ENCODE measurements at regions not wholly inside any gene's neighbourhood (a gene's known extent, or its start where the extent isn't known, plus 50 kb on each side); places are given as distances from the start of the nearest gene placed in this dataset.
A peak's percentile ranks its signal among the peaks of the same experiment; 100 is the strongest.

DNA sequence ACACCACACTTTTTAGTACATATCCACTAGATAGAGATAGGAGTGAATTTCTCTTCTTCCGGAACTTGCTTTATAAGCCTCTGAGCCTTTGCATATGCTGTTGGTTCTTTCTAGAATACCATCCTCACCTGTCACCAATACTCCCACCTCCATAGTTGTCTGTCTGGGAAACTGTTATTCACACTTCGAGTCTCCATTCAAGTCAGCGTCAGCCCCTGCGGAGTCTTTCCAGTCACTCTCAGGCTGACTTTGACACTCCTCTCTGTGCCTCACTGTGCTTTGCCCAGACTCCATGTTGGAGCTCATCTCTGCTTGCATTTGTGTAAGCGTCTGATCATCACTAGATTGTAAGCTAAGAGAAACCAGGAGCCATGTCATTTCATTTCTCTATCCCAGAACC is 66.5 kb upstream of the NRBF2 start:
- 96% methylated on average over 5 of the region's 5 CpGs for WGBS, 2 donors
- DNase-seq (ENCODE audit: low spot score in 2 of 2) = no peak
- TF ChIP-seq, protein P1, sequence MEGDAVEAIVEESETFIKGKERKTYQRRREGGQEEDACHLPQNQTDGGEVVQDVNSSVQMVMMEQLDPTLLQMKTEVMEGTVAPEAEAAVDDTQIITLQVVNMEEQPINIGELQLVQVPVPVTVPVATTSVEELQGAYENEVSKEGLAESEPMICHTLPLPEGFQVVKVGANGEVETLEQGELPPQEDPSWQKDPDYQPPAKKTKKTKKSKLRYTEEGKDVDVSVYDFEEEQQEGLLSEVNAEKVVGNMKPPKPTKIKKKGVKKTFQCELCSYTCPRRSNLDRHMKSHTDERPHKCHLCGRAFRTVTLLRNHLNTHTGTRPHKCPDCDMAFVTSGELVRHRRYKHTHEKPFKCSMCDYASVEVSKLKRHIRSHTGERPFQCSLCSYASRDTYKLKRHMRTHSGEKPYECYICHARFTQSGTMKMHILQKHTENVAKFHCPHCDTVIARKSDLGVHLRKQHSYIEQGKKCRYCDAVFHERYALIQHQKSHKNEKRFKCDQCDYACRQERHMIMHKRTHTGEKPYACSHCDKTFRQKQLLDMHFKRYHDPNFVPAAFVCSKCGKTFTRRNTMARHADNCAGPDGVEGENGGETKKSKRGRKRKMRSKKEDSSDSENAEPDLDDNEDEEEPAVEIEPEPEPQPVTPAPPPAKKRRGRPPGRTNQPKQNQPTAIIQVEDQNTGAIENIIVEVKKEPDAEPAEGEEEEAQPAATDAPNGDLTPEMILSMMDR (IDR thresholded peaks at IDR 0.05) = no peak
- no peak for TF ChIP-seq EP300 (IDR thresholded peaks at IDR 0.05)
- no peak for TF ChIP-seq POLR2A (IDR thresholded peaks at IDR 0.05)

DNA sequence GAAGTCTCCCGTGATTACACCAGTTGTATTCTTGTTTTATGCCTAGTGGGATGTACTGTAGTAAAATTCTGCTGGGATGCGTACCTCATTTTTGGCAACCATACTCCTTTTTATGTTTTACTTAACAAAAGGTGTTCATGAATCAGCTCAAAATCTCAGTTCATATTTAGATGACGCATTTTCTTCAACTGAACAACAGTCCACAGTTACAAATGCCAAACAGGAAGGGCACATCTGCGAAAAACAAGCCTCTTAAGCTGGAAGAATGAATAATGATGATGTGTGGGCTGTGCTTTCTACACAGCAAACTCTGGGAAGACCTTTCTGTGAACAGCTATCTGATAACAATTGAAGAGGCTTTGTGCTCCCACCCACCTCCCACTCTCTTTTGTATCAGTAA is 68.4 kb upstream of the NRBF2 start:
- Histone ChIP-seq H3K9me3 (no peaks in the 10 kb centered on the region), H3K27me3 (no peaks in the 10 kb centered on the region), H3K27ac (peak overlapping the region in 2 of 4 donors; percentile 36 to 70), H3K4me3 (peak overlapping the region in 1 of 4 donors; percentile 7), H3K4me1 (peaks cover 0 to 12% (median 2%) of the 10 kb centered on the region in 4 donors), H3K36me3 (no peaks in the 10 kb centered on the region)
- TF ChIP-seq, protein P1 (IDR thresholded peaks at IDR 0.05) = no peak
- TF ChIP-seq EP300 (IDR thresholded peaks at IDR 0.05) (no peak), POLR2A (IDR thresholded peaks at IDR 0.05) (no peak)
- 24 to 30% methylated on average over 4 of the region's 4 CpGs for WGBS, 2 donors
- DNase-seq (ENCODE audit: low spot score in 2 of 2) = no peak

More for the DNA sequence above, 66.5 kb upstream of the NRBF2 start:
- Histone ChIP-seq H3K4me1 (peaks cover 0 to 12% (median 2%) of the 10 kb centered on the region in 4 donors), H3K36me3 (no peaks in the 10 kb centered on the region), H3K27ac (no peak overlapping the region), H3K4me3 (no peak overlapping the region), H3K27me3 (no peaks in the 10 kb centered on the region), H3K9me3 (no peaks in the 10 kb centered on the region)

DNA sequence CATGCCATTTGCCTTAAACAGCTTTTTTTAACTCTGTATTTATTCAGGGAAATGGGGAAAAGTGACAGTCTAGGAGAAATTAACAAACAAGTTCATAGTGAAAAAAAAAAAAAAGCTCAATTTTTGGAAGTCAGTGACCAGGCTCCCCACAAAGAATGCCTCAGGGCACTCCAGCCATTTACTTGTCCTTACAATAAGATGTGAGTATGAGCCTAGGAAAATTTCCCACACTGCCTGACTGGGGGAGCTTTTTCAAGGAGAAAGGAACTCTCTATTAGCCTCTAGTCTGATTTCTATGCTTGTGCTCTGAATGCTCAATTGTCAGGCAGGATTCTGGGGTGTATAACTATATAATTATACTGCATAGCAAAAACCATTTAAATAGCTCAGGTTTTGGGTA is 74.9 kb upstream of the NRBF2 start:
- TF ChIP-seq EP300 (IDR thresholded peaks at IDR 0.05) (no peak), POLR2A (IDR thresholded peaks at IDR 0.05) (no peak)
- TF ChIP-seq, protein P1 (IDR thresholded peaks at IDR 0.05) = no peak

DNA sequence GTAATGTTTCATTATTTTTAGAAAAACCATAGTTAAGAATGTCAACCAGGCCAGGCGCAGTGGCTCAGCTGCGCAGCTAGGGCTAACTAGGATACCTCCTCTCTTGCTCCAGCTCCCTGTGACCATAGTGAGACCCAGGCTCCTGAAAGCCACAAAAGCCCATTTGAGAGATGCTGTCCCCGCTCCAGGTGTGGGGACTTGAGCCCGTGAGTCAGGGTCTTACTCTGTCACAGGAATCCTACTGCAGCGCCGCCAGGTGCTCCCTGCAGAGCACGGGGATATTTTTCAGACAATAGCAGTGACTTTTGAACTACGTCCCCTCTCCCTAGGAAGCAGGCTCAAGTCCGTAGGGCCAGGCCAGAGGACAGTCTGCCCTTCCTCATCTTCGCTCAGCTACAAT is 75.6 kb upstream of the NRBF2 start:
- 88 to 89% methylated on average over 10 of the region's 10 CpGs for WGBS, 2 donors
- Histone ChIP-seq H3K36me3 (no peaks in the 10 kb centered on the region), H3K27me3 (no peaks in the 10 kb centered on the region), H3K27ac (peak overlapping the region in 1 of 4 donors; percentile 55), H3K4me3 (no peak overlapping the region), H3K4me1 (peaks cover 0 to 3% (median 0%) of the 10 kb centered on the region in 4 donors), H3K9me3 (no peaks in the 10 kb centered on the region)
- TF ChIP-seq POLR2A (IDR thresholded peaks at IDR 0.05) = no peak
- TF ChIP-seq, protein P1 (IDR thresholded peaks at IDR 0.05) = no peak
- TF ChIP-seq EP300 (IDR thresholded peaks at IDR 0.05) = no peak
- no peak for DNase-seq (ENCODE audit: low spot score in 2 of 2)

More for the DNA sequence above, 74.9 kb upstream of the NRBF2 start:
- Histone ChIP-seq H3K9me3 (no peaks in the 10 kb centered on the region), H3K4me1 (peaks cover 0 to 3% (median 0%) of the 10 kb centered on the region in 4 donors), H3K4me3 (no peak overlapping the region), H3K36me3 (no peaks in the 10 kb centered on the region), H3K27ac (peak overlapping the region in 1 of 4 donors; percentile 55), H3K27me3 (no peaks in the 10 kb centered on the region)
- DNase-seq (ENCODE audit: low spot score in 2 of 2) = no peak

DNA sequence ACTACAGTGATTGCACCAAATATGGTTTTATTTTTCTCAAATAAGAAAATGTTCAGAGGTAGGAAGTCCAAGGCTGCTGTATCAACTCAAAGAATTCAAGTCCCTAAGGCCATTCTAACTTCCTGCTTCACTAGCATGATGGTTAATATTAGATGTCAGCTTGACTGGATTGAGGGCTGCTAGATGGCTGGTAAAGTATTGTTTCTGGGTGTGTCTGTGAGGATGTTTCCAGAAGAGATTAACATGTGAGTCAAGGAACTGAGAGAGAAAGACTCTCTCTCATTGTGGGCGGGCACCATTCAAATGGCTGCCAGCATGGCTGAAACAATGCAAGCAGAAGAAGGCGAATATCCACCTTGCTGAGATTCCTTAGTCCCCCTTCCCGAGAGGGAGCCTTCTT is 77.4 kb upstream of the NRBF2 start:
- peaks cover 0 to 3% (median 0%) of the 10 kb centered on the region in 4 donors for H3K4me1 ChIP-seq
- no peak for TF ChIP-seq POLR2A (IDR thresholded peaks at IDR 0.05)
- TF ChIP-seq, protein P1 (IDR thresholded peaks at IDR 0.05) = no peak
- TF ChIP-seq EP300 (IDR thresholded peaks at IDR 0.05) = no peak
- 94 to 96% methylated on average over 3 of the region's 3 CpGs for WGBS, 2 donors

More for the DNA sequence above, 77.4 kb upstream of the NRBF2 start:
- no peaks in the 10 kb centered on the region for H3K9me3 ChIP-seq
- no peaks in the 10 kb centered on the region for H3K36me3 ChIP-seq
- no peak overlapping the region for H3K27ac ChIP-seq
- H3K4me3 ChIP-seq = no peak overlapping the region
- no peaks in the 10 kb centered on the region for H3K27me3 ChIP-seq
- no peak for DNase-seq (ENCODE audit: low spot score in 2 of 2)

Measured in tibial nerve (tissue), 4 donors.